ENCODE measurements at regions not wholly inside any gene's neighbourhood (a gene's known extent, or its start where the extent isn't known, plus 50 kb on each side); places are given as distances from the start of the nearest gene placed in this dataset.

GRCh38 chr3:16089521-16089920, 85.0 kb upstream of the GALNT15 start:
- Mint-ChIP-seq H3K4me3 (no peak overlapping the region), H3K27ac (no peak overlapping the region), H3K27me3 (no peaks in the 10 kb centered on the region), H3K9me3 (ENCODE audit: insufficient read depth) (no peaks in the 10 kb centered on the region), H3K4me1 (no peaks in the 10 kb centered on the region)
- Histone ChIP-seq H2AFZ (ENCODE audit: insufficient read depth, low read depth, low read length, poor library complexity, severe bottlenecking) (no peak overlapping the region), H3K4me2 (replicated peaks; ENCODE audit: low read depth, low read length, poor library complexity, severe bottlenecking) (no peak overlapping the region), H3K36me3 (replicated peaks in 1 of 2; ENCODE audit: control extremely low read depth in 1 of 2, control insufficient read depth in 1 of 2, extremely low read depth in 1 of 2, insufficient read depth in 2 of 2, low read length in 1 of 2) (no peaks in the 10 kb centered on the region), H3K9ac (ENCODE audit: low read length) (no peak overlapping the region), H4K20me1 (ENCODE audit: control insufficient read depth, insufficient read depth, low read length, poor library complexity, severe bottlenecking) (no peaks in the 10 kb centered on the region), H3K4me1 (ENCODE audit: control insufficient read depth in 2 of 2, insufficient read depth in 2 of 2, low read length in 2 of 2) (no peaks in the 10 kb centered on the region), H3K27me3 (replicated peaks in 1 of 4; ENCODE audit: control extremely low read depth in 1 of 4, control insufficient read depth in 3 of 4, insufficient read depth in 4 of 4, low read length in 3 of 4) (peaks cover 0 to 2% (median 0%) of the 10 kb centered on the region in 4 experiments), H3K27ac (ENCODE audit: low read length in 2 of 2) (no peak overlapping the region), H3K79me2 (ENCODE audit: control insufficient read depth, insufficient read depth, low read length) (no peaks in the 10 kb centered on the region), H3K4me3 (ENCODE audit: control extremely low read depth in 1 of 5, extremely low read depth in 1 of 5, insufficient read depth in 1 of 5, low read depth in 2 of 5, low read length in 4 of 5) (no peak overlapping the region), H3K9me3 (ENCODE audit: control extremely low read depth in 1 of 3, control insufficient read depth in 2 of 3, insufficient read depth in 1 of 3, low read length in 2 of 3) (peaks cover 0 to 4% (median 0%) of the 10 kb centered on the region in 3 donors)
- no peak for TF ChIP-seq CTCF (IDR thresholded peaks at IDR 0.05)
- TF ChIP-seq EZH2 (IDR thresholded peaks at IDR 0.05; ENCODE audit: borderline replicate concordance, insufficient read depth, low read depth, low read length, poor library complexity, severe bottlenecking) = no peak
- CTCF ChIA-PET = no interaction called here
- no peak for ATAC-seq (ENCODE audit: low read depth)
- WGBS (ENCODE audit: insufficient coverage) = 100% methylated on average over 1 of the region's 1 CpG
- intact Hi-C loops (cut with micrococcal nuclease) = no loop called here
- POLR2A ChIA-PET = no interaction called here
- no peak for DNase-seq

- ChIA-PET CTCF (no interaction called here), POLR2A (no interaction called here)
- H3K9me3 Mint-ChIP-seq (ENCODE audit: insufficient read depth) = no peaks in the 10 kb centered on the region
- Histone ChIP-seq H3K36me3 (replicated peaks in 1 of 2; ENCODE audit: control extremely low read depth in 1 of 2, control insufficient read depth in 1 of 2, extremely low read depth in 1 of 2, insufficient read depth in 2 of 2, low read length in 1 of 2) (no peaks in the 10 kb centered on the region), H3K27ac (ENCODE audit: low read length in 2 of 2) (no peak overlapping the region), H4K20me1 (ENCODE audit: control insufficient read depth, insufficient read depth, low read length, poor library complexity, severe bottlenecking) (no peaks in the 10 kb centered on the region), H3K4me1 (ENCODE audit: control insufficient read depth in 2 of 2, insufficient read depth in 2 of 2, low read length in 2 of 2) (no peaks in the 10 kb centered on the region), H3K27me3 (replicated peaks in 1 of 4; ENCODE audit: control extremely low read depth in 1 of 4, control insufficient read depth in 3 of 4, insufficient read depth in 4 of 4, low read length in 3 of 4) (peaks cover 0 to 2% (median 0%) of the 10 kb centered on the region in 4 experiments), H3K9ac (ENCODE audit: low read length) (no peak overlapping the region), H3K9me3 (ENCODE audit: control extremely low read depth in 1 of 3, control insufficient read depth in 2 of 3, insufficient read depth in 1 of 3, low read length in 2 of 3) (peaks cover 0 to 4% (median 0%) of the 10 kb centered on the region in 3 donors), H3K79me2 (ENCODE audit: control insufficient read depth, insufficient read depth, low read length) (no peaks in the 10 kb centered on the region), H3K4me2 (replicated peaks; ENCODE audit: low read depth, low read length, poor library complexity, severe bottlenecking) (no peak overlapping the region), H2AFZ (ENCODE audit: insufficient read depth, low read depth, low read length, poor library complexity, severe bottlenecking) (no peak overlapping the region), H3K4me3 (ENCODE audit: control extremely low read depth in 1 of 5, extremely low read depth in 1 of 5, insufficient read depth in 1 of 5, low read depth in 2 of 5, low read length in 4 of 5) (no peak overlapping the region)
- H3K4me1 Mint-ChIP-seq = no peaks in the 10 kb centered on the region
- ATAC-seq (ENCODE audit: low read depth) (no peak), DNase-seq (no peak)
- no peak overlapping the region for H3K4me3 Mint-ChIP-seq
- no CpG with 5 or more reads among the region's 1 CpG for WGBS (ENCODE audit: insufficient coverage)
- H3K27me3 Mint-ChIP-seq = no peaks in the 10 kb centered on the region
- no peak overlapping the region for H3K27ac Mint-ChIP-seq
- intact Hi-C loops (cut with micrococcal nuclease) = no loop called here
- TF ChIP-seq CTCF (IDR thresholded peaks at IDR 0.05) (no peak), EZH2 (IDR thresholded peaks at IDR 0.05; ENCODE audit: borderline replicate concordance, insufficient read depth, low read depth, low read length, poor library complexity, severe bottlenecking) (no peak)
Measured at GRCh38 chr3:16090024-16090423, 84.5 kb upstream of the GALNT15 start.
